Activated naive CD4-positive, alpha-beta T cell treated with anti-CD3 and anti-CD28 coated beads for 36 hours (primary cell): ENCODE measurements at regions not wholly inside any gene's neighbourhood (a gene's known extent, or its start where the extent isn't known, plus 50 kb on each side); places are given as distances from the start of the nearest gene placed in this dataset.

ENCODE experiments used
- CTCF ChIA-PET: fragments of 350-600 bp; sonication (Branson Sonifier 250); formaldehyde crosslinking; loops from one replicate; lab custom pipeline; 2021; ENCODE audit warnings: antibody characterized with exemption; lab: Charles Lee
- DNase-seq: peaks from one replicate; pipeline ENCODE4 v3.0.0-alpha.2; 2020
- H3K27ac Mint-ChIP-seq: one replicate; pipeline ENCODE4 v1.8.0; 2021; ENCODE audit warnings: mild to moderate bottlenecking, mixed read lengths
- H3K27me3 Mint-ChIP-seq: one replicate; pipeline ENCODE4 v1.8.0; 2021; ENCODE audit warnings: low read depth, mixed read lengths
- H3K36me3 Mint-ChIP-seq: one replicate; pipeline ENCODE4 v1.8.0; 2021; ENCODE audit warnings: low read depth, mixed read lengths
- H3K4me1 Mint-ChIP-seq: one replicate; pipeline ENCODE4 v1.8.0; 2021; ENCODE audit warnings: low read depth, mixed read lengths
- H3K4me3 Mint-ChIP-seq: one replicate; pipeline ENCODE4 v1.8.0; 2021; ENCODE audit warnings: mild to moderate bottlenecking, moderate library complexity, mixed read lengths
- H3K9me3 Mint-ChIP-seq: one replicate; pipeline ENCODE4 v1.8.0; 2021; ENCODE audit warnings: mixed read lengths
- intact Hi-C: fragments of 100-400 bp; cut with micrococcal nuclease; formaldehyde crosslinking; loops from one replicate; pipeline ENCODE4 v1.15.1; 2023

DNA sequence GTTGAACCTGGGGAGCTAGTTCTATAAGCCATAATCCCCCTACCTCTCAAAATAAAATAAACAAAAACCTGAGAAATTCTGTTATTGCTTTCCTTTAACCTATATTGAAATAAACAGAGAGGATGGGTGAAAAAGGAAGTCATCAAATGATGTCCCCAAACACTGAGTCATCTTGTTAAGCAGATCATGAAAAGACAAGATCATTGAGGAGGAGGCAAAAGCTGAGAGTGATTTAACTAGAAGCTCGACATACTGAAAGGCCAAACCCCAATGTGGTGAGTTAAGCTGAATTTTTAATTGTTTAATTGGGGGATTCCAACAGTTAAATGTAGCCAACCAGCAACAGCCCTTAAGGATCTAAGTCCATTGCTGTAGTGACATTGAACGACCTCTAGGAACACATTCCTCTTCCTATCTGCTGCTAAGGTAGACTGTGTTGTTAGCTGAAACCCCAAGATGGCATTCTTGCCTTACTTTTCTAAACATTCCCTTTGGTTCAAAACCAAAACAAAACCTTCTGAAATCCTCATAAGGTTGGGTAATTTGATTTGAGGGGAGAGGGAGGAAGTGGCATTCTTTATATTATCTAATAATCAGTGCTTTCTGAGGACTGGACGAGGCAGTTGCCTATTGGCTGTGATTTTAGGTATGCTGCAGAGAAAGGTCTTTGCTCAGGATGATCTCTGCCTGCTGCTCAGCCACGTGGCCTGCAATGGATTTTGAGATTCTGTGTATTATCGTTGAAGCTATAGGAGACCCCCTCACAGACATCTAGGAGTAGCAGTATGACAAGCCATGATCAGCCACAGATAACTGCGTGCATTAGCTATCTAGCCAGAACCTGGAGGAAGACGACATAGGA, 62.7 kb upstream of the BNIP2 start:
- H3K36me3 Mint-ChIP-seq = no peaks in the 10 kb centered on the region
- H3K4me3 Mint-ChIP-seq = no peak overlapping the region
- H3K27ac Mint-ChIP-seq = no peak overlapping the region
- H3K9me3 Mint-ChIP-seq = no peaks in the 10 kb centered on the region
- no peaks in the 10 kb centered on the region for H3K27me3 Mint-ChIP-seq
- peaks cover 12% of the 10 kb centered on the region for H3K4me1 Mint-ChIP-seq
- CTCF ChIA-PET = interaction anchor here (0.7 to 2.4 kb wide), 12 partner anchors 10 to 575 kb away, joined by 3 to 8 read pairs (median 3); no protein-coding TSS in a partner anchor
- intact Hi-C loops = loop anchor here (1.0 to 10.0 kb wide), 3 partner anchors 165 to 429 kb away; no protein-coding TSS in a partner anchor
- DNase-seq = no peak

DNA sequence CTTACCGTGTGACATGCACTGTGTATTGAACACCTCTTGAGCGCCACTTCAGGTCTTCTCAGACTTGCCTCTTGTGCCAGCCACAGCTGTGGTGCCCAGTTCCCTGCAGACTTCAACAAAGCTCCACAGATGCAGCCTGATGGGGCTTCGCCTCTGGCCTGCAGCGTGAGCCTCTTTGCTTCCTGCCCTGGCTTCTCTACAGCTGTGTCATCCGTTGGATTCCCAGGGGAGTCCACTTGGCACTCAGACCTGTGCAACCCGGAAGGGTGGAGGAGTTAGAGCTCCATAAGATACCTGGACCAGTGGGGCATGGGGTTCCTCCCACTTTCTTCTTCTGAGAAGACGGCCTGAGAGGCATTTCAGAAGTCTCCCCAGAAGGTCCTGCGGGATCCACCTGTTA, 57.7 kb upstream of the BNIP2 start:
- Mint-ChIP-seq H3K27me3 (peaks cover 7% of the 10 kb centered on the region), H3K27ac (no peak overlapping the region), H3K4me1 (peaks cover 4% of the 10 kb centered on the region), H3K36me3 (peaks cover 6% of the 10 kb centered on the region), H3K9me3 (peaks cover 9% of the 10 kb centered on the region), H3K4me3 (no peak overlapping the region)
- CTCF ChIA-PET = interaction anchor here (1.1 kb wide), 1 partner anchor 12 kb away, joined by 3 read pairs; no protein-coding TSS in a partner anchor
- intact Hi-C loops = no loop called here
- DNase-seq = no peak

GRCh38 chr15:59741274-59741906, 52.3 kb upstream of the BNIP2 start:
- Mint-ChIP-seq H3K27me3 (peaks cover 7% of the 10 kb centered on the region), H3K4me3 (no peak overlapping the region), H3K9me3 (peaks cover 9% of the 10 kb centered on the region), H3K36me3 (peaks cover 6% of the 10 kb centered on the region), H3K27ac (no peak overlapping the region), H3K4me1 (no peaks in the 10 kb centered on the region)
- CTCF ChIA-PET = interaction anchor here (0.5 to 2.9 kb wide), 10 partner anchors 10 to 596 kb away, joined by 3 to 12 read pairs (median 4); no protein-coding TSS in a partner anchor
- peak; percentile 10 for DNase-seq
- intact Hi-C loops = loop anchor here (5.0 kb wide), 1 partner anchor 586 kb away; no protein-coding TSS in a partner anchor

- CTCF ChIA-PET = interaction anchor here (0.8 to 2.9 kb wide), 3 partner anchors 14 to 587 kb away, joined by 3 to 12 read pairs (median 4); no protein-coding TSS in a partner anchor
- Mint-ChIP-seq H3K27ac (no peak overlapping the region), H3K9me3 (peaks cover 9% of the 10 kb centered on the region), H3K36me3 (peaks cover 6% of the 10 kb centered on the region), H3K4me3 (no peak overlapping the region), H3K4me1 (no peaks in the 10 kb centered on the region), H3K27me3 (peaks cover 7% of the 10 kb centered on the region)
- intact Hi-C loops = loop anchor here (5.0 kb wide), 1 partner anchor 588 kb away; no protein-coding TSS in a partner anchor
- no peak for DNase-seq
Observed at GRCh38 chr15:59739557-59740186, 50.6 kb upstream of the BNIP2 start.
